Endodermal cell (in vitro differentiated cells): ENCODE measurements at regions not wholly inside any gene's neighbourhood (a gene's known extent, or its start where the extent isn't known, plus 50 kb on each side); places are given as distances from the start of the nearest gene placed in this dataset.

ENCODE experiments used
- DNase-seq: peaks from one replicate; pipeline ENCODE4 v3.0.0-alpha.2; 2017
- H3K27ac ChIP-seq: 2 replicates; pipeline ENCODE4 v1.5.1; 2013; ENCODE audit warnings: mild to moderate bottlenecking, low read depth, low read length, moderate library complexity
- H3K27me3 ChIP-seq: 2 replicates; pipeline ENCODE4 v1.6.1; 2013; ENCODE audit warnings: mild to moderate bottlenecking, low read length, moderate library complexity; ENCODE audit not compliant: insufficient read depth, control insufficient read depth, poor library complexity, severe bottlenecking
- H3K36me3 ChIP-seq: 2 replicates; pipeline ENCODE4 v1.7.0; 2013; ENCODE audit warnings: mild to moderate bottlenecking, low read length, moderate library complexity; ENCODE audit not compliant: control insufficient read depth, insufficient read depth
- H3K4me1 ChIP-seq: one replicate; pipeline ENCODE4 v1.7.0; 2013; ENCODE audit warnings: low read length; ENCODE audit not compliant: control insufficient read depth, insufficient read depth
- H3K4me3 ChIP-seq: 2 replicates; pipeline ENCODE4 v1.5.1; 2013; ENCODE audit warnings: mild to moderate bottlenecking, low read length, moderate library complexity
- H3K9ac ChIP-seq: 2 replicates; pipeline ENCODE4 v1.6.1; 2013; ENCODE audit warnings: mild to moderate bottlenecking, low read length, moderate library complexity; ENCODE audit not compliant: poor library complexity, severe bottlenecking; ENCODE audit errors: extremely low read depth
- H3K9me3 ChIP-seq: 2 replicates; pipeline ENCODE4 v1.6.1; 2013; ENCODE audit warnings: mild to moderate bottlenecking, low read length, moderate library complexity; ENCODE audit not compliant: control insufficient read depth
- H3K27ac Mint-ChIP-seq: 2 replicates; pipeline ENCODE4 v1.8.0; 2020; ENCODE audit warnings: mixed read lengths
- H3K27me3 Mint-ChIP-seq: 2 replicates; pipeline ENCODE4 v1.8.0; 2021; ENCODE audit warnings: mild to moderate bottlenecking, mixed read lengths; ENCODE audit not compliant: insufficient read depth
- H3K36me3 Mint-ChIP-seq: 2 replicates; pipeline ENCODE4 v1.8.0; 2020; ENCODE audit warnings: low read depth, mixed read lengths
- H3K4me1 Mint-ChIP-seq: 2 replicates; pipeline ENCODE4 v1.8.0; 2020; ENCODE audit warnings: mixed read lengths
- H3K4me3 Mint-ChIP-seq: 2 replicates; pipeline ENCODE4 v1.8.0; 2020; ENCODE audit warnings: mild to moderate bottlenecking, moderate library complexity, mixed read lengths
- H3K9me3 Mint-ChIP-seq: 2 replicates; pipeline ENCODE4 v1.8.0; 2020; ENCODE audit warnings: mild to moderate bottlenecking, mixed read lengths
- CTCF ChIP-seq: fragments of 200-600 bp; sonication (generic); conservative IDR thresholded peaks from 2 replicates; pipeline ENCODE4 v1.5.0; 2021; ENCODE audit warnings: antibody characterized with exemption, mild to moderate bottlenecking
- WGBS, 2 experiments: methylation state at CpG; one replicate each; pipeline versions ENCODE4 v1.1.5 to v1.1.7; 2013; ENCODE audit warnings: missing lambda C conversion rate in 2 of 2, mixed read lengths in 1 of 2; ENCODE audit not compliant: insufficient coverage in 1 of 2, insufficient read length in 1 of 2; 5-methylcytosine and 5-hydroxymethylcytosine counted together

GRCh38 chr7:130875-131780 lies 61.2 kb upstream of the FAM20C start:
- H3K4me3 Mint-ChIP-seq, result no peak overlapping the region
- H3K27ac ChIP-seq, result no peak overlapping the region
- peak; percentile 42 for TF ChIP-seq CTCF
- peaks cover 2% of the 10 kb centered on the region for H3K27me3 Mint-ChIP-seq
- no peak overlapping the region for H3K9ac ChIP-seq
- 84 to 89% methylated on average over 13 to 19 of the region's 19 CpGs for WGBS, 2 experiments
- peak; percentile 55 for DNase-seq
- no peaks in the 10 kb centered on the region for H3K9me3 Mint-ChIP-seq
- no peaks in the 10 kb centered on the region for H3K36me3 ChIP-seq
- no peaks in the 10 kb centered on the region for H3K4me1 ChIP-seq
- no peak overlapping the region for H3K4me3 ChIP-seq
- no peaks in the 10 kb centered on the region for H3K9me3 ChIP-seq
- no peak overlapping the region for H3K27ac Mint-ChIP-seq
- no peaks in the 10 kb centered on the region for H3K4me1 Mint-ChIP-seq
- H3K36me3 Mint-ChIP-seq, result no peaks in the 10 kb centered on the region
- H3K27me3 ChIP-seq, result no peaks in the 10 kb centered on the region

GRCh38 chr7:131781-132482 lies 60.4 kb upstream of the FAM20C start:
- H3K27me3 ChIP-seq, result no peaks in the 10 kb centered on the region
- no peaks in the 10 kb centered on the region for H3K4me1 ChIP-seq
- H3K9ac ChIP-seq, result no peak overlapping the region
- H3K4me3 Mint-ChIP-seq, result no peak overlapping the region
- no peaks in the 10 kb centered on the region for H3K36me3 ChIP-seq
- H3K27me3 Mint-ChIP-seq, result peaks cover 2% of the 10 kb centered on the region
- H3K9me3 ChIP-seq, result no peaks in the 10 kb centered on the region
- WGBS, 2 experiments, result 92 to 93% methylated on average over 12 to 21 of the region's 21 CpGs
- H3K27ac Mint-ChIP-seq, result no peak overlapping the region
- H3K4me1 Mint-ChIP-seq, result no peaks in the 10 kb centered on the region
- no peak overlapping the region for H3K4me3 ChIP-seq
- TF ChIP-seq CTCF, result no peak
- no peaks in the 10 kb centered on the region for H3K9me3 Mint-ChIP-seq
- DNase-seq, result no peak
- H3K27ac ChIP-seq, result no peak overlapping the region
- H3K36me3 Mint-ChIP-seq, result no peaks in the 10 kb centered on the region

GRCh38 chr7:132899-133298 lies 59.5 kb upstream of the FAM20C start:
- WGBS, 2 experiments, result 94 to 97% methylated on average over 1 to 2 of the region's 2 CpGs
- H3K27ac Mint-ChIP-seq, result no peak overlapping the region

More at GRCh38 chr7:132899-133298, 59.5 kb upstream of the FAM20C start:
- no peaks in the 10 kb centered on the region for H3K9me3 Mint-ChIP-seq
- H3K9ac ChIP-seq, result no peak overlapping the region
- no peaks in the 10 kb centered on the region for H3K27me3 ChIP-seq
- H3K27ac ChIP-seq, result no peak overlapping the region
- no peak for DNase-seq
- H3K4me1 ChIP-seq, result no peaks in the 10 kb centered on the region
- no peak overlapping the region for H3K4me3 Mint-ChIP-seq
- no peak for TF ChIP-seq CTCF
- no peak overlapping the region for H3K4me3 ChIP-seq
- no peaks in the 10 kb centered on the region for H3K4me1 Mint-ChIP-seq
- no peaks in the 10 kb centered on the region for H3K9me3 ChIP-seq
- peaks cover 2% of the 10 kb centered on the region for H3K27me3 Mint-ChIP-seq
- H3K36me3 ChIP-seq, result no peaks in the 10 kb centered on the region
- no peaks in the 10 kb centered on the region for H3K36me3 Mint-ChIP-seq
